Peyer's patch (tissue), 4 donors: ENCODE measurements at regions not wholly inside any gene's neighbourhood (a gene's known extent, or its start where the extent isn't known, plus 50 kb on each side); places are given as distances from the start of the nearest gene placed in this dataset.
"Not testable (repeated sequence)": the region's sequence is repeated elsewhere in the genome, so short reads cannot be mapped to it uniquely, and the experiment has no call there.

ENCODE experiments used
- DNase-seq, 3 donors: peaks; one replicate each; pipeline ENCODE4 v3.0.0-alpha.2; 2017 to 2019
- H3K27ac ChIP-seq, 4 donors: fragments of 200-600 bp; sonication (generic); one replicate each; pipeline ENCODE4 v1.5.1; 2016 to 2019
- H3K27me3 ChIP-seq, 2 donors: fragments of 200-600 bp; sonication (generic); one replicate each; pipeline ENCODE4 v1.5.1; 2019
- H3K36me3 ChIP-seq, 3 donors: fragments of 200-600 bp; sonication (generic); one replicate each; pipeline ENCODE4 v1.5.1; 2016 to 2019
- H3K4me1 ChIP-seq, 4 donors: fragments of 200-600 bp; sonication (generic); one replicate each; pipeline ENCODE4 v1.5.1; 2016 to 2019
- H3K4me3 ChIP-seq, 4 donors: fragments of 200-600 bp; sonication (generic); 1 replicate in 3 of 4; 2 replicates in 1 of 4; pipeline ENCODE4 v1.5.1; 2016 to 2019; ENCODE audit warnings: mild to moderate bottlenecking in 1 of 4
- H3K9me3 ChIP-seq, 4 donors: fragments of 200-600 bp; sonication (generic); one replicate each; pipeline ENCODE4 v1.5.1; 2016 to 2019; ENCODE audit warnings: mild to moderate bottlenecking in 1 of 4
- POLR2A ChIP-seq, 2 donors: fragments of 450-650 bp; IDR thresholded peaks; one replicate each; pipeline ENCODE4 v1.5.1; 2017; ENCODE audit warnings: antibody characterized with exemption in 2 of 2, mild to moderate bottlenecking in 2 of 2, moderate library complexity in 2 of 2
- TF ChIP-seq, protein P1 (sequence below), 6 experiments: fragments of 450-650 bp in 4 of 6; fragments of 200-600 bp in 2 of 6; sonication (generic) in 1 of 6; IDR thresholded peaks; one replicate each; pipeline ENCODE4 v1.5.1; 2017 to 2019; ENCODE audit warnings: antibody characterized with exemption in 6 of 6, mild to moderate bottlenecking in 3 of 6, moderate library complexity in 1 of 6

DNA sequence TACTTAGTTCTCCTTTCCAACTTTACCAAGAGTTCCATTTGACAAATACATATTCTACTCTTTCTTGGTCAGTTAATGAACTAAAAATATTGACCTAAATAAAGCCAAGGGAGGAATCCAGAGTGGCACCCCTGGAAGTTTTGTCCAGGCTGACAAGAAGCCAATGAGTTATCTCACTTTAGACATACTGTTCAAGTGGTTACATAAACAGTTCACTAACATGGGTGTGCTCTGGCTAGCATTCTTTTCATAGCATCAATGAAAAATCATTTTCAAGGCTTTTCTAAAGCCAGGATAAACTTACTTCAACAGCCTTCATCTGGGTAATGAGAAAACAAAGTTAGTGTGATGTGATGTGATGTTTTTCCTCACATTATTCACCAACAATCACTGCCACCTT is 649.4 kb downstream of the TDRD15 start:
- DNase-seq: no peak
- Histone ChIP-seq H3K9me3 (no peaks in the 10 kb centered on the region), H3K4me3 (no peak overlapping the region), H3K4me1 (no peaks in the 10 kb centered on the region), H3K27ac (no peak overlapping the region), H3K27me3 (no peaks in the 10 kb centered on the region), H3K36me3 (no peaks in the 10 kb centered on the region)
- TF ChIP-seq, protein P1, sequence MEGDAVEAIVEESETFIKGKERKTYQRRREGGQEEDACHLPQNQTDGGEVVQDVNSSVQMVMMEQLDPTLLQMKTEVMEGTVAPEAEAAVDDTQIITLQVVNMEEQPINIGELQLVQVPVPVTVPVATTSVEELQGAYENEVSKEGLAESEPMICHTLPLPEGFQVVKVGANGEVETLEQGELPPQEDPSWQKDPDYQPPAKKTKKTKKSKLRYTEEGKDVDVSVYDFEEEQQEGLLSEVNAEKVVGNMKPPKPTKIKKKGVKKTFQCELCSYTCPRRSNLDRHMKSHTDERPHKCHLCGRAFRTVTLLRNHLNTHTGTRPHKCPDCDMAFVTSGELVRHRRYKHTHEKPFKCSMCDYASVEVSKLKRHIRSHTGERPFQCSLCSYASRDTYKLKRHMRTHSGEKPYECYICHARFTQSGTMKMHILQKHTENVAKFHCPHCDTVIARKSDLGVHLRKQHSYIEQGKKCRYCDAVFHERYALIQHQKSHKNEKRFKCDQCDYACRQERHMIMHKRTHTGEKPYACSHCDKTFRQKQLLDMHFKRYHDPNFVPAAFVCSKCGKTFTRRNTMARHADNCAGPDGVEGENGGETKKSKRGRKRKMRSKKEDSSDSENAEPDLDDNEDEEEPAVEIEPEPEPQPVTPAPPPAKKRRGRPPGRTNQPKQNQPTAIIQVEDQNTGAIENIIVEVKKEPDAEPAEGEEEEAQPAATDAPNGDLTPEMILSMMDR (IDR thresholded peaks at IDR 0.05): no peak
- TF ChIP-seq POLR2A (IDR thresholded peaks at IDR 0.05): no peak

DNA sequence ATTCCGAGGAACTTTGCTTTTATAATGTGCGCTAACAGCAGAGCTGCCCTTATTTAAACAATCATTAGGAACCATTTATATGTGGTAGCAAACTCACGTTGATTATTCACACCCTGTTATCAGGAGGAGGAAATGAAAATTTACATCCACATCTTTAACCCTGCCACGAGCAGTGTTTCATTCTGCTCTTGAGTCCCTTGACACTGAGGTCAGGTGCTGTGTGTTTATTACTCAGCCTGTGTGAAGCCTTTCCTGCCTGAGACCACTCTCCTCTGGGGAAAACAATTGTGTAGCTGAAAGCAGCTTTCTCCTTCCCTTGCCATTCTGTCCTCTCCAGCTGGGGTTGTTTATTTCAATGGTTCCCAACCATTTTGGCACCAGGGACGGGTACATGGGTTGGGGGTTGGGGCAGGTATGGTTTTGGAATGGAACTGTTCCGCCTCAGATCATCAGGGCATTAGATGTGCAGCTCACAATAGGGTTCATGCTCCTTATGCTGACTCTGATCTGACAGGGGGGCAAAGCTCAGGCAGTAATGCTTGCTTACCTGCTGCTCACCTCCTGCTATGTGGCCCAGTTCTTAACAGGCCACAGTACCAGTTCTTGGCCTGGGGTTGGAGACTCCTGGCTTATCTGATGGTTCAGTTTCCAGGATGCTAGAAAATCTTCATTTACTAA is 651.1 kb downstream of the TDRD15 start:
- H3K4me1 ChIP-seq: no peaks in the 10 kb centered on the region
- no peaks in the 10 kb centered on the region for H3K9me3 ChIP-seq
- H3K27ac ChIP-seq: no peak overlapping the region
- no peak for TF ChIP-seq POLR2A (IDR thresholded peaks at IDR 0.05)
- TF ChIP-seq, protein P1 (IDR thresholded peaks at IDR 0.05): no peak
- no peak for DNase-seq
- no peaks in the 10 kb centered on the region for H3K36me3 ChIP-seq
- H3K27me3 ChIP-seq: no peaks in the 10 kb centered on the region
- H3K4me3 ChIP-seq: no peak overlapping the region

DNA sequence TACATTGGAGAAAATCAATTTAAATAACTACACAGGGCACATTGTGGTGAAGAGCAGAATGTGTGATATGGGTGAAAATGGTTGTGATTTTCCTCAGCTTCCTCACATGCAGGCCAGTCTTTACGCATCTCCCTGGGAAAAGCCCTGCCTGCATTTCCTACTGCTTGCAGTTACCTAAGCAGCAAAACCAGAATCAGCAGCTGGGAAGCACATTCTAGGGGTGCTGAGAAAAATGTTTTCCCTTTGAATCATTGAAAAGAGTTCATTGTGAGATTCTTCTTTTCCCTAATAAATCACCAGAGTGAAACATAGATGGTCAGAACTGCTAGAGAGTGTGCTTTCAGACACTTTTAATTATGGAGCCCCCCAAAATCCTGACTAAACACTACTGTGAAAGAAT is 656.0 kb downstream of the TDRD15 start:
- no peak for TF ChIP-seq POLR2A (IDR thresholded peaks at IDR 0.05)
- TF ChIP-seq, protein P1 (IDR thresholded peaks at IDR 0.05): no peak
- H3K27ac ChIP-seq: no peak overlapping the region
- H3K9me3 ChIP-seq: no peaks in the 10 kb centered on the region
- H3K36me3 ChIP-seq: no peaks in the 10 kb centered on the region
- H3K4me1 ChIP-seq: no peaks in the 10 kb centered on the region
- no peaks in the 10 kb centered on the region for H3K27me3 ChIP-seq
- no peak for DNase-seq
- H3K4me3 ChIP-seq: no peak overlapping the region

DNA sequence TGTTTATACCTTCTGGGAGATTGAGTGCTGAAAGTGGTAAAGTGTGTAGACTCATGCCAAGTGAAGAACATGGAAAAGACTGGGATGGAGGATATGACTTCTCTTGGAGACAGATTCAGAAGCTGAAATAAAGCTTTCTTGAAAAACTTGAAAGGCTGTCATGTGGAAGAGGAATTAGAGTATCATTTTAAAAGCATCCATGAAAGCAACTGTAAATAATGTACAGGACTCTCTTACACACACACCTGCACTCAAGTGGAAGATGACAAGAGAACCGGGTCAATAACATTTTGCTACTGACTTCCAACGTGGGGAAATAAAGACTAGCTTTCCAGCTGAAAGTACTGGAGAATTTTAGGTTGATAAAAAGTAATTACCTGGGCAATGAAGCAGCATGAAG is 658.2 kb downstream of the TDRD15 start:
- H3K36me3 ChIP-seq: no peaks in the 10 kb centered on the region
- no peak for DNase-seq
- no peaks in the 10 kb centered on the region for H3K27me3 ChIP-seq
- no peaks in the 10 kb centered on the region for H3K4me1 ChIP-seq
- H3K4me3 ChIP-seq: no peak overlapping the region
- TF ChIP-seq, protein P1 (IDR thresholded peaks at IDR 0.05): no peak
- TF ChIP-seq POLR2A (IDR thresholded peaks at IDR 0.05): no peak
- no peak overlapping the region for H3K27ac ChIP-seq
- H3K9me3 ChIP-seq: no peaks in the 10 kb centered on the region

DNA sequence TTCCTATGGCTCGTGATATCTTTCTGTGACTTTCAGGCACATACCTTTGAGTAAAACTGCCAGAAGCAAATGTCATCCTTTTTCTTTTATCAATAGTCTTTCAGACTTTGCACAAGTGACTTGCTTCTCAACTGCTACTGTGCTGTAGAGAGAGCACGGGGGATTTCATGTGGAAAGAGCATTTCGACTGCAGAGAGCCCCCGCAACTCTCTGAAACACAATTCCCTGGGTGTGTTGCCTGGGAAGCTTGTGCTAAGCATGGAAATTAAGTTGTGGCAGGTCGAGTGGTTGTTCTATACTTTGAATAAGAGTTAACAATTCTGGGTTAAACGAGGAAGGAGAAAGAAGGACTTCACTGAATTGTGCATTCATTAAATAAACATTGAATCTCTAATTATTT is 659.1 kb downstream of the TDRD15 start:
- no peaks in the 10 kb centered on the region for H3K4me1 ChIP-seq
- TF ChIP-seq POLR2A (IDR thresholded peaks at IDR 0.05): no peak
- TF ChIP-seq, protein P1 (IDR thresholded peaks at IDR 0.05): no peak
- no peak overlapping the region for H3K27ac ChIP-seq
- no peaks in the 10 kb centered on the region for H3K27me3 ChIP-seq
- no peaks in the 10 kb centered on the region for H3K9me3 ChIP-seq
- H3K4me3 ChIP-seq: no peak overlapping the region
- H3K36me3 ChIP-seq: no peaks in the 10 kb centered on the region
- no peak for DNase-seq

DNA sequence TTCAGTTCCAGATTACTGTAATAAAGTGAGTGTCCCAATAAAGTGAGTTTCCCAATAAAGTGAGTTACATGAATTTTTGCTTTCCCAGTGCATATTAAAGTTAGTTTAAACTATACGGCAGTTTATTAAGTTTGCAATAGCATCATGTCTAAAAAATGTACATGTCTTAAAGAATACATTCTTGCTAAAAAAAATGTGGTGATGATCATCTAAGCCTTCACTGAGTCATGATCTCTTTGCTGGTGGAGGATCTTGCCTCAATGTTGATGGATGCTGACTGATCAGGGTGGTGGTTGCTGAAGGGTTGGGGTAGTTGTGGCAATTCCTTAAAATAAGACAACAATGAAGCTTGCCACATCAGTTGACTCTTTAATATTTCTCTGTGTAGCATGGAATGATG is 664.2 kb downstream of the TDRD15 start:
- no peak for TF ChIP-seq POLR2A (IDR thresholded peaks at IDR 0.05)
- TF ChIP-seq, protein P1 (IDR thresholded peaks at IDR 0.05): no peak
- no peaks in the 10 kb centered on the region for H3K27me3 ChIP-seq

DNA sequence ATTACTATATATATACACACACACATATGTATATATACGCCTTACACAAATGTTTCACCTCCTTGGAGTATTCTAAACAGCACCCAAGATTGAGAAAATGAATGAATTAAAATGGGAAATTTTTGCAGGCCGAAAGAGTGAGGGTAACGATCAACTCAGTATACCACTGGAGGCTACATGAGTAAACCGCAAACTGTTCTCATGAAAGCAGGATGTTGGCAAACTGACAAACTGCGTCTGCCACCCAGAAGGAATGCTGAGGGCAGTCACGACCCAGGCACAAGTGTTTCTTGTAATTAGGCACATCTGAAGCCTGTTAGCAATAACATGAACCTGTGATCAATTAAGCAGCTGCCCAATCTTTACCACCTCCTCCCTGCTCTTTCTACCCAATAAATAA is 666.5 kb downstream of the TDRD15 start:
- not testable (repeated sequence) for DNase-seq

More for the DNA sequence above, 664.2 kb downstream of the TDRD15 start:
- Histone ChIP-seq H3K4me3 (no peak overlapping the region), H3K4me1 (no peaks in the 10 kb centered on the region), H3K27ac (no peak overlapping the region), H3K36me3 (no peaks in the 10 kb centered on the region), H3K9me3 (no peaks in the 10 kb centered on the region)
- DNase-seq: no peak

More for the DNA sequence above, 666.5 kb downstream of the TDRD15 start:
- H3K4me1 ChIP-seq, H3K9me3 ChIP-seq, H3K27ac ChIP-seq, H3K36me3 ChIP-seq, H3K27me3 ChIP-seq, H3K4me3 ChIP-seq: not testable (repeated sequence)
